HUDEP-2 (cell line): ENCODE measurements at regions not wholly inside any gene's neighbourhood (a gene's known extent, or its start where the extent isn't known, plus 50 kb on each side); places are given as distances from the start of the nearest gene placed in this dataset.

Experiments
- DNase-seq, 76 experiments: peaks; one replicate each; lab custom pipeline; 2025; ENCODE audit not compliant: unreplicated experiment in 76 of 76; lab: John Stamatoyannopoulos, UW

- DNase-seq = no peak
These were observed 72.0 kb upstream of the GPRIN3 start for GRCh38 chr4:89379511-89380044.

GRCh38 chr4:89373394-89373793 lies 65.8 kb upstream of the GPRIN3 start:
- no peak for DNase-seq

DNA sequence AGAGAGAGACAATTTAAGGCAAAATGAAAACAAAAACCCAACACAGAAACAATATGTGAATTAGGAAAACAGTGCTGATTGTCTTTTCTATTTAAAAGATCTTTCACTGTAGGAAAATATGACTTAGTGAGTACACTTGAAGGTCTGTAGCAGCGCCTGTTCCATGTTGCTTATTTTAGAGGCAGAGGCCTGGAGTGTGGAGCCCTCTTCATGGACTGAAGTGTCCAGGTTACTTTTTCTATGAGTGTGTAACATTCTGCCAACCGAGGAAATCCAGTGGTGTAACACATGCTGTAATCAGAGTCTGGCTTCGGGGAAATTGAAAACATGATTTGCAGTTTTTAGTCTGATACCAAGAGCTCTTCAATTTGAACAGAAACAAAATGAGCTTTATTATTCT lies 64.0 kb upstream of the GPRIN3 start:
- DNase-seq = no peak

- no peak for DNase-seq
These were observed 62.0 kb upstream of the GPRIN3 start for GRCh38 chr4:89369581-89369980.

GRCh38 chr4:89368861-89369260 lies 61.3 kb upstream of the GPRIN3 start:
- no peak for DNase-seq

DNA sequence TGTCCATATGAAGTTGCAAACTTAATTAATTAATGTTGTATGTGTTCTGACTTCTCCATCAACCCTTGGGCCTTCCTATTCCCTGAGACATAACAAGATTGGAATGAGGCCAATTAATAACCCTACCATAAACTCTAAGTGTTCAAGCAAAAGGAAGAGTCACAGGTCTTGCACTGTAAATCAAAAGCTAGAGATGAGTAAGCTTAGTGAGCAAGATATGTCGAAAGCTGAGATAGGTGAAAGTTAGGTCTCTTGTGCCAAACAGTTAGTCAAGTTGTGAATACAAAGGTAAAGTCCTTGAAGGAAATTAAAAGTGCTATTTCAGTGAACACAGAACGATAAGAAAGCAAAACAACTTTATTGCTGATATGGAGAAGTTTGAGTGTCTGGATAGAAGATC lies 58.2 kb upstream of the GPRIN3 start:
- DNase-seq = no peak

- no peak for DNase-seq
These were observed 57.8 kb upstream of the GPRIN3 start for GRCh38 chr4:89365375-89365774.

GRCh38 chr4:89364541-89364940 lies 56.9 kb upstream of the GPRIN3 start:
- no peak for DNase-seq

GRCh38 chr4:89363786-89364185 lies 56.2 kb upstream of the GPRIN3 start:
- DNase-seq = no peak

DNA sequence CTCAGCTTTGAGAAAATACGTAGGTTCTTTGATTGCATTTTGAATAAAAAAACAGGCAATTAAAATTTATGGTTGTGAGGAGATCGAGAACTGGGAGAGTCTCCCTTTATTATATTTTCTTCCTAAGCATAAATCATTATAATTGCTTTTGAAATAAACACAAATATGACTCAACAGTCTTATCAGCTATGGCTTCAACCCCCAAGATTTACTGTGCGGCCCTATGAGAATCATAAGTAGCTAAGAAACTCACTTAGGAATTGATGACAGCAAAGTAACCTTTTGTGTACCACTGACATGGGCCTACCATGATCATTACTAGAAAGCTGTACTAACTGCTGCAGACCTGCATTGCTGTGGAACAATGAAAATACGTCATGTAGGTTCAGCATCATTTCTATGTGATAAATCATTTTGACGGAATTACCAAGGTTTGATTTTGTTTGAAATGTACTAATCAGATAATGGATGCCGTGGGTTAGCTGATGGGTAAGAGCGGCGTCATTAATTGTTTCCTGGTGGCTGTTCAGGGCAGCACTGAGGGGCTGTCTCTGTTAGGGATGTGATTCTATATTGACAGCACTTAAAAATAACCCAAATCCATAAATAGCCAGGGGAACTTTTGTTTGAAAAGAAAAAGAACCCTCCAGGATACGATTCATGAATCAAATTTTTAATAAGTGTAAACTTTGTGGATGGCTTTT lies 51.5 kb upstream of the GPRIN3 start:
- DNase-seq = no peak

DNA sequence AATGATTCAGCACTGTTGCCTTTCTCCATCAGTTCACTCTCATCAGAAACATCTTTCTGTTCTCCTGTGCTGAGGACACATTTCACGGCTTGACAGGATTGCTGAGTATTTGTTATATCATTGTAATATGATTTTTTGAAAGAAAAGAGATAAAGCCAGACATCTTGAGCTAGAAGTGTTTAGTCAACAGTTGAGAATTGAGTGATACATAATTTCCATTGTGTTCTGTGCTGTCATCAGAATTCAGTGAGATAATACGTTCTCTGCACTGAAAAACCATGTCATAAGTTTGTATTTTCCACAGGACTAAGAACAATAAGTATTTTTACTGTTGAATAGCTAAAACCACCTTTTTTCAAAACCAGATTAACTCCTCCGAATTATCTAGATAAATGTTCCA lies 50.2 kb upstream of the GPRIN3 start:
- DNase-seq = no peak
